ENCODE measurements at regions not wholly inside any gene's neighbourhood (a gene's known extent, or its start where the extent isn't known, plus 50 kb on each side); places are given as distances from the start of the nearest gene placed in this dataset.

GRCh38 chr9:1743121-1743960 is 271.8 kb upstream of the SMARCA2 start:
- TF ChIP-seq POLR2A (IDR thresholded peaks at IDR 0.05; ENCODE audit: low read depth, low read length) (no peak), POLR2AphosphoS5 (IDR thresholded peaks at IDR 0.05; ENCODE audit: low read depth, low read length) (no peak), TAF1 (IDR thresholded peaks at IDR 0.05; ENCODE audit: borderline replicate concordance, low read depth, low read length) (no peak)
